H1 (cell line): ENCODE measurements at regions not wholly inside any gene's neighbourhood (a gene's known extent, or its start where the extent isn't known, plus 50 kb on each side); places are given as distances from the start of the nearest gene placed in this dataset.

Experiments used
- CTCF ChIA-PET: fragments of 300-600 bp; sonication (Branson Sonifier 250); formaldehyde crosslinking; loops from one replicate; lab custom pipeline; 2021; ENCODE audit not compliant: partially characterized antibody; lab: Charles Lee
- POLR2A ChIA-PET: fragments of 300-600 bp; sonication (Branson Sonifier 250); formaldehyde crosslinking; loops from one replicate; lab custom pipeline; 2021; ENCODE audit warnings: inconsistent platforms; ENCODE audit not compliant: partially characterized antibody; lab: Charles Lee
- DNase-seq, 2 experiments: peaks; one replicate each; pipeline versions ENCODE4 v3.0.0 to v3.0.0-alpha.2; 2010 to 2022; ENCODE audit warnings: low spot score in 2 of 2, low read depth in 1 of 2, mixed read lengths in 1 of 2
- FAIRE-seq: peaks from 2 replicates; lab custom pipeline; 2011; peaks lifted over from hg19 to GRCh38; lab: Jason Lieb, UNC
- H2AFZ ChIP-seq: 2 replicates; pipeline ENCODE4 v1.8.1; 2012; ENCODE audit warnings: low read length, inconsistent platforms
- H2AK5ac ChIP-seq: 2 replicates; pipeline ENCODE4 v1.6.1; 2013; ENCODE audit warnings: low read depth, low read length
- H2BK120ac ChIP-seq: replicated peaks from 2 replicates; pipeline ENCODE3; 2013; ENCODE audit warnings: low read depth, low read length, inconsistent platforms
- H2BK12ac ChIP-seq: 2 replicates; pipeline ENCODE4 v1.6.1; 2013; ENCODE audit warnings: low read depth, low read length
- H2BK15ac ChIP-seq: 2 replicates; pipeline ENCODE4 v1.6.1; 2013; ENCODE audit warnings: low read length
- H2BK20ac ChIP-seq: 2 replicates; pipeline ENCODE4 v1.6.1; 2013; ENCODE audit warnings: low read length
- H2BK5ac ChIP-seq: 2 replicates; pipeline ENCODE4 v1.6.1; 2013; ENCODE audit warnings: low read depth, low read length
- H3K14ac ChIP-seq: 2 replicates; pipeline ENCODE4 v1.6.1; 2013; ENCODE audit warnings: inconsistent platforms; ENCODE audit not compliant: insufficient read length
- H3K18ac ChIP-seq: 2 replicates; pipeline ENCODE4 v1.6.1; 2013; ENCODE audit warnings: low read length; ENCODE audit errors: extremely low read depth
- H3K23ac ChIP-seq: 2 replicates; pipeline ENCODE4 v1.6.1; 2013; ENCODE audit warnings: inconsistent platforms; ENCODE audit not compliant: insufficient read length
- H3K23me2 ChIP-seq: 2 replicates; pipeline ENCODE4 v1.6.1; 2013; ENCODE audit warnings: low read depth, low read length
- H3K27ac ChIP-seq: 2 replicates; pipeline ENCODE4 v1.6.1; 2011; ENCODE audit warnings: low read depth, low read length, inconsistent platforms
- H3K27me3 ChIP-seq, 4 experiments: replicated peaks in 1 of 4; 1 replicate in 1 of 4; 2 replicates in 3 of 4; pipeline versions ENCODE4 v1.6.1 to v1.8.1; 2011 to 2013; ENCODE audit warnings: low read length in 3 of 4, mild to moderate bottlenecking in 3 of 4, inconsistent platforms in 2 of 4, mixed read lengths in 2 of 4, moderate library complexity in 1 of 4; ENCODE audit not compliant: control insufficient read depth in 3 of 4, insufficient read depth in 3 of 4; ENCODE audit errors: extremely low read depth in 1 of 4
- H3K36me3 ChIP-seq, 4 experiments: 2 replicates each; pipeline versions ENCODE4 v1.6.1 to v1.8.1; 2011 to 2013; ENCODE audit warnings: mild to moderate bottlenecking in 4 of 4, low read length in 3 of 4, moderate library complexity in 2 of 4, control low read depth in 1 of 4, inconsistent platforms in 1 of 4; ENCODE audit not compliant: insufficient read depth in 4 of 4, control insufficient read depth in 2 of 4
- H3K4ac ChIP-seq: replicated peaks from 2 replicates; pipeline ENCODE3; 2013; ENCODE audit warnings: low read length, low read depth, mixed read lengths, inconsistent platforms; ENCODE audit not compliant: insufficient read length
- H3K4me1 ChIP-seq, 4 experiments: replicated peaks in 1 of 4; 1 replicate in 1 of 4; 2 replicates in 3 of 4; pipeline versions ENCODE4 v1.6.1 to v1.8.1; 2011 to 2013; ENCODE audit warnings: low read length in 3 of 4, inconsistent platforms in 2 of 4, mixed read lengths in 1 of 4; ENCODE audit not compliant: insufficient read depth in 4 of 4, control insufficient read depth in 3 of 4
- H3K4me2 ChIP-seq, 2 experiments: 2 replicates each; pipeline versions ENCODE4 v1.6.1 to v1.8.1; 2011 to 2013; ENCODE audit warnings: low read depth in 2 of 2, low read length in 2 of 2, control low read depth in 1 of 2, inconsistent platforms in 1 of 2, mild to moderate bottlenecking in 1 of 2; ENCODE audit not compliant: insufficient read depth in 1 of 2
- H3K4me3 ChIP-seq, 4 experiments: fragments of 200-600, 300-600 bp in 1 of 4; sonication (generic), shearing (Covaris generic), sonication (Bioruptor Twin) in 1 of 4; 2 replicates each; pipeline versions ENCODE4 v1.5.1 to v1.8.1; 2011 to 2016; ENCODE audit warnings: low read length in 4 of 4, low read depth in 3 of 4, control low read depth in 2 of 4, inconsistent platforms in 2 of 4, mild to moderate bottlenecking in 2 of 4, mixed read lengths in 1 of 4, moderate library complexity in 1 of 4; ENCODE audit not compliant: insufficient read depth in 2 of 4; ENCODE audit errors: extremely low read depth in 1 of 4
- H3K56ac ChIP-seq: replicated peaks from 2 replicates; pipeline ENCODE3; 2013; ENCODE audit warnings: low read depth, mild to moderate bottlenecking, mixed read lengths, low read length, inconsistent platforms; ENCODE audit not compliant: insufficient read length
- H3K79me1 ChIP-seq: 2 replicates; pipeline ENCODE4 v1.6.1; 2013; ENCODE audit warnings: low read depth, low read length, control low read depth
- H3K79me2 ChIP-seq, 2 experiments: 2 replicates each; pipeline versions ENCODE4 v1.6.1 to v1.8.1; 2012 to 2013; ENCODE audit warnings: low read length in 2 of 2, mild to moderate bottlenecking in 2 of 2, inconsistent platforms in 1 of 2; ENCODE audit not compliant: insufficient read depth in 2 of 2, control insufficient read depth in 1 of 2
- H3K9ac ChIP-seq, 4 experiments: replicated peaks in 1 of 4; 1 replicate in 1 of 4; 2 replicates in 3 of 4; pipeline versions ENCODE4 v1.6.1 to v1.8.1; 2011 to 2013; ENCODE audit warnings: low read depth in 3 of 4, low read length in 3 of 4, control low read depth in 2 of 4, mild to moderate bottlenecking in 2 of 4, moderate library complexity in 2 of 4, inconsistent platforms in 1 of 4; ENCODE audit errors: extremely low read depth in 1 of 4
- H3K9me3 ChIP-seq, 2 experiments: 2 replicates each; pipeline versions ENCODE4 v1.6.1 to v1.8.1; 2012 to 2013; ENCODE audit warnings: mild to moderate bottlenecking in 2 of 2, moderate library complexity in 2 of 2, control low read depth in 1 of 2, inconsistent platforms in 1 of 2, low read depth in 1 of 2, low read length in 1 of 2, mixed read lengths in 1 of 2; ENCODE audit not compliant: insufficient read depth in 2 of 2
- H4K20me1 ChIP-seq, 2 experiments: replicated peaks in 1 of 2; 2 replicates each; pipeline versions ENCODE3 to v1.8.1; 2011 to 2013; ENCODE audit warnings: inconsistent platforms in 2 of 2, low read length in 2 of 2, mild to moderate bottlenecking in 1 of 2; ENCODE audit not compliant: insufficient read depth in 2 of 2, control insufficient read depth in 1 of 2
- H4K5ac ChIP-seq: 2 replicates; pipeline ENCODE4 v1.6.1; 2013; ENCODE audit warnings: low read length, low read depth, mixed read lengths, inconsistent platforms; ENCODE audit not compliant: insufficient read length
- H4K8ac ChIP-seq: 2 replicates; pipeline ENCODE4 v1.8.0; 2013; ENCODE audit warnings: mild to moderate bottlenecking, moderate library complexity, low read length, inconsistent platforms; ENCODE audit not compliant: insufficient read depth; ENCODE audit errors: extremely low read depth
- H4K91ac ChIP-seq: replicated peaks from 2 replicates; pipeline ENCODE3; 2013; ENCODE audit warnings: low read length, mixed read lengths, inconsistent platforms; ENCODE audit not compliant: insufficient read length
- CHD1 ChIP-seq: IDR thresholded peaks from 2 replicates; pipeline ENCODE4 v1.6.1; 2012; ENCODE audit warnings: low read depth, low read length, improper control_type of control experiment
- EZH2 ChIP-seq: fragments of 200-600 bp; sonication (generic); IDR thresholded peaks from 2 replicates; pipeline ENCODE4 v1.7.1; 2012; ENCODE audit warnings: low read depth, mild to moderate bottlenecking, moderate library complexity, low read length, inconsistent platforms; ENCODE audit not compliant: severe bottlenecking
- SIX5 ChIP-seq: IDR thresholded peaks from 2 replicates; pipeline ENCODE4 v1.6.1; 2011; ENCODE audit warnings: mild to moderate bottlenecking, low read depth, low read length
- SRF ChIP-seq: IDR thresholded peaks from 2 replicates; pipeline ENCODE4 v1.6.1; 2011; ENCODE audit warnings: mild to moderate bottlenecking, low read depth, low read length, moderate library complexity
- WGBS, 2 experiments: shearing (Covaris generic) in 1 of 2; methylation state at CpG; one replicate each; pipeline versions ENCODE4 v1.1.6 to v1.1.7; 2013 to 2015; ENCODE audit warnings: low lambda C conversion rate in 2 of 2, mixed read lengths in 2 of 2, inconsistent platforms in 1 of 2, low coverage in 1 of 2, missing lambda C conversion rate in 1 of 2; ENCODE audit not compliant: insufficient replicate concordance in 2 of 2, insufficient coverage in 1 of 2, insufficient read length in 1 of 2; ENCODE audit errors: extremely low coverage in 1 of 2, missing lambda C conversion rate in 1 of 2; 5-methylcytosine and 5-hydroxymethylcytosine counted together

- Histone ChIP-seq H3K23me2 (no peaks in the 10 kb centered on the region), H3K36me3 (no peaks in the 10 kb centered on the region), H3K9ac (no peak overlapping the region), H2BK20ac (no peak overlapping the region), H3K79me1 (no peaks in the 10 kb centered on the region), H2BK12ac (no peak overlapping the region), H3K23ac (no peak overlapping the region), H3K27me3 (no peaks in the 10 kb centered on the region), H4K8ac (no peak overlapping the region), H4K20me1 (no peaks in the 10 kb centered on the region), H2AK5ac (no peak overlapping the region), H4K5ac (no peak overlapping the region), H3K4ac (no peak overlapping the region), H3K4me1 (no peaks in the 10 kb centered on the region), H2BK5ac (no peak overlapping the region), H2AFZ (no peak overlapping the region), H3K14ac (no peak overlapping the region), H3K56ac (no peak overlapping the region), H3K9me3 (no peaks in the 10 kb centered on the region), H3K4me2 (no peak overlapping the region), H3K4me3 (no peak overlapping the region), H3K79me2 (no peaks in the 10 kb centered on the region), H4K91ac (no peak overlapping the region), H3K27ac (no peak overlapping the region; the same call in 1 of the 2 replicates), H3K18ac (no peak overlapping the region), H2BK120ac (no peak overlapping the region), H2BK15ac (no peak overlapping the region)
- no peak for FAIRE-seq
- 95% methylated on average over 5 of the region's 5 CpGs; no CpG with 5 or more reads in 1 of the 2 experiments for WGBS, 2 experiments
- no peak for TF ChIP-seq EZH2
- TF ChIP-seq CHD1 = no peak
- no peak for TF ChIP-seq SRF
- TF ChIP-seq SIX5 = no peak
- POLR2A ChIA-PET = no interaction called here
- CTCF ChIA-PET = no interaction called here
- DNase-seq = no peak
Measured at GRCh38 chr18:1840878-1841277, 730.4 kb downstream of the METTL4 start.
